Gastrocnemius medialis (tissue), 4 donors: ENCODE measurements at regions not wholly inside any gene's neighbourhood (a gene's known extent, or its start where the extent isn't known, plus 50 kb on each side); places are given as distances from the start of the nearest gene placed in this dataset.
"Not testable (repeated sequence)": the region's sequence is repeated elsewhere in the genome, so short reads cannot be mapped to it uniquely, and the experiment has no call there.

Experiments
- ATAC-seq, 2 donors: fragments of 150-250 bp; one replicate each; pipeline ENCODE4 v1.9.1; 2016
- DNase-seq, 2 donors: peaks; one replicate each; pipeline ENCODE4 v3.0.0-alpha.2; 2019
- H3K27ac ChIP-seq, 4 donors: fragments of 200-600 bp; sonication (generic); 1 replicate in 1 of 4; 2 replicates in 3 of 4; pipeline ENCODE4 v1.5.1; 2016 to 2018; ENCODE audit warnings: mild to moderate bottlenecking in 2 of 4, moderate library complexity in 1 of 4
- H3K27me3 ChIP-seq, 3 donors: fragments of 200-600 bp; sonication (generic) in 2 of 3; 1 replicate in 1 of 3; 2 replicates in 2 of 3; pipeline versions ENCODE4 v1.5.1 to v1.6.0; 2016 to 2019; ENCODE audit warnings: mild to moderate bottlenecking in 1 of 3, moderate library complexity in 1 of 3
- H3K36me3 ChIP-seq, 2 donors: fragments of 200-600 bp; sonication (generic) in 1 of 2; one replicate each; pipeline ENCODE4 v1.5.1; 2017 to 2018
- H3K4me1 ChIP-seq, 2 donors: fragments of 200-600 bp; sonication (generic) in 1 of 2; one replicate each; pipeline ENCODE4 v1.5.1; 2016 to 2017; ENCODE audit warnings: mild to moderate bottlenecking in 2 of 2
- H3K4me3 ChIP-seq, 4 donors: fragments of 200-600 bp; sonication (generic) in 3 of 4; 1 replicate in 1 of 4; 2 replicates in 3 of 4; pipeline ENCODE4 v1.5.1; 2016 to 2019; ENCODE audit warnings: mild to moderate bottlenecking in 2 of 4
- H3K9me3 ChIP-seq, 3 donors: fragments of 200-600 bp; sonication (generic) in 2 of 3; 1 replicate in 1 of 3; 2 replicates in 2 of 3; pipeline ENCODE4 v1.5.1; 2016 to 2019
- POLR2A ChIP-seq, 2 donors: fragments of 450-650 bp; IDR thresholded peaks; one replicate each; pipeline ENCODE4 v1.6.1; 2017; ENCODE audit warnings: antibody characterized with exemption in 2 of 2, mild to moderate bottlenecking in 2 of 2, moderate library complexity in 2 of 2
- in situ Hi-C, 4 donors: fragments of 200-750 bp; cut with MboI; loops; one replicate each; pipeline versions ENCODE4 v1.15.0 to v1.8.0; 2017; ENCODE audit warnings: low sequenced_read_pairs in 4 of 4
- intact Hi-C: fragments of 100-400 bp; cut with DNase I; formaldehyde crosslinking; loops from one replicate; pipeline ENCODE4 v1.15.1; 2023; ENCODE audit warnings: low total_unique reads
- TF ChIP-seq, protein P1 (sequence below), 5 experiments: fragments of 450-650 bp in 3 of 5; fragments of 200-600 bp in 2 of 5; sonication (generic) in 2 of 5; IDR thresholded peaks in 4 of 5; conservative IDR thresholded peaks in 1 of 5; 1 replicate in 4 of 5; 2 replicates in 1 of 5; pipeline ENCODE4 v1.5.1; 2016 to 2019; ENCODE audit warnings: antibody characterized with exemption in 5 of 5, mild to moderate bottlenecking in 3 of 5, moderate library complexity in 3 of 5

DNA sequence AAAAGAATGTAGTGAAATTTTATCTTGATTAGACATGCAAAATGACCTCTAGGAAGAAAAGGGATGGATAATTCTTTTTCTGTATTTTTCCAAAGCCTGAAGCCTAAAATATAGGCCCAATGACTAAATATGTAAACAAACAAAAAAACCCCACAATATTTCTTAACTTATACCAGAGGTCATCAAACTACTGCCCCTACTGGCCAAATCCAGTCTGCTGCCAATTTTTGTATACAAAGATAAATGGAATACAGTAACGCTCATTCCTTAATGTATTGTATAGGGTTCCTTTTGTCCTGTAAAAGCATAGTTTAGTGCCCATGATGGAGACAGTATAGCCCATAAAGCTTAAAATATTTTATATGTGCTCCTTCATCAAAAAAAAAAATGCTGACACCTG lies 145.7 kb upstream of the ALG10 start:
- no peak overlapping the region for H3K27ac ChIP-seq
- no peak overlapping the region for H3K4me3 ChIP-seq
- no peaks in the 10 kb centered on the region for H3K27me3 ChIP-seq
- DNase-seq (no peak), ATAC-seq (no peak)
- no peak for TF ChIP-seq POLR2A (IDR thresholded peaks at IDR 0.05)
- TF ChIP-seq, protein P1, sequence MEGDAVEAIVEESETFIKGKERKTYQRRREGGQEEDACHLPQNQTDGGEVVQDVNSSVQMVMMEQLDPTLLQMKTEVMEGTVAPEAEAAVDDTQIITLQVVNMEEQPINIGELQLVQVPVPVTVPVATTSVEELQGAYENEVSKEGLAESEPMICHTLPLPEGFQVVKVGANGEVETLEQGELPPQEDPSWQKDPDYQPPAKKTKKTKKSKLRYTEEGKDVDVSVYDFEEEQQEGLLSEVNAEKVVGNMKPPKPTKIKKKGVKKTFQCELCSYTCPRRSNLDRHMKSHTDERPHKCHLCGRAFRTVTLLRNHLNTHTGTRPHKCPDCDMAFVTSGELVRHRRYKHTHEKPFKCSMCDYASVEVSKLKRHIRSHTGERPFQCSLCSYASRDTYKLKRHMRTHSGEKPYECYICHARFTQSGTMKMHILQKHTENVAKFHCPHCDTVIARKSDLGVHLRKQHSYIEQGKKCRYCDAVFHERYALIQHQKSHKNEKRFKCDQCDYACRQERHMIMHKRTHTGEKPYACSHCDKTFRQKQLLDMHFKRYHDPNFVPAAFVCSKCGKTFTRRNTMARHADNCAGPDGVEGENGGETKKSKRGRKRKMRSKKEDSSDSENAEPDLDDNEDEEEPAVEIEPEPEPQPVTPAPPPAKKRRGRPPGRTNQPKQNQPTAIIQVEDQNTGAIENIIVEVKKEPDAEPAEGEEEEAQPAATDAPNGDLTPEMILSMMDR (IDR thresholded peaks at IDR 0.05 in 4 of 5, conservative IDR thresholded peaks at IDR 0.05 in 1 of 5), result no peak
- no peaks in the 10 kb centered on the region for H3K36me3 ChIP-seq
- intact Hi-C loops (no loop called here), in situ Hi-C loops (no loop called here)
- no peaks in the 10 kb centered on the region for H3K9me3 ChIP-seq
- no peaks in the 10 kb centered on the region for H3K4me1 ChIP-seq

DNA sequence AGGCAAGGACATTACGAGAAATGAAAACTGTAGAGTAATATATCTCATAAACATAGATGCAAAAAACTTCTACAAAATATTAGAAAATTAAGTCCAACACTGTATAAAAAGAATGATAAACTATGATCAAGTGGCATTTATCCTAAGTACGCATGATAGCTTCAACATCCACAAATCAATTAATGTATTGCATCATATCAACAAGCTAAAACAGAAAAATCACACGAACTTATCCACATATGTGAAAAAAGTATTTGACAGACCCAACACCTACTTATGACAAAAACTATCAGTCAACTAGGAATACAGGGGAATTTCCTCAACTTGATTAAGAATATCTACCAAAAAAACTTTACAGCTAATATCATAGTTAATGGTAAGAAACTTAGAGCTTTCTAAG lies 129.9 kb upstream of the ALG10 start:
- Histone ChIP-seq H3K4me1 (no peaks in the 10 kb centered on the region), H3K9me3 (no peaks in the 10 kb centered on the region), H3K36me3 (no peaks in the 10 kb centered on the region), H3K27me3 (no peaks in the 10 kb centered on the region), H3K4me3 (no peak overlapping the region), H3K27ac (no peak overlapping the region)
- intact Hi-C loops (no loop called here), in situ Hi-C loops (no loop called here)
- ATAC-seq (no peak), DNase-seq (no peak)
- TF ChIP-seq, protein P1 (IDR thresholded peaks at IDR 0.05 in 4 of 5, conservative IDR thresholded peaks at IDR 0.05 in 1 of 5), result no peak
- no peak for TF ChIP-seq POLR2A (IDR thresholded peaks at IDR 0.05)

DNA sequence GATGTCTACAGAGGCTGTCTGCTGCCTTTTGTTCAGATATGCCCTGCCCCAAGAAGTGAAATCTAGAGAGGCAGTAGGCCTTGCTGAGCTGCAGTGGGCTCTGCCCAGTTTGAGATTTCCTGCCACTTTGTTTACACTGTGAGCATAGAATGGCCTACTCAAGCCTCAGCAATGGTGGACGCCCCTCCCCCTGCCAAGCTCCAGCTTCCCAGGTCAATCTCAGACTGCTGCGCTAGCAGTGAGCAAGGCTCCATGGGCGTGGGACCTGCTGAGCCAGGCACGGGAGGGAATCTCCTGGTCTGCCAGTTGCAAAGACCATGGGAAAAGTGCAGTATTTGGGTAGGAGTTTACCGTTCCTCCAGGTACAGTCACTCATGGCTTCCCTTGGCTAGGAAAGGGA lies 101.8 kb upstream of the ALG10 start:
- intact Hi-C loops, ATAC-seq, H3K36me3 ChIP-seq, H3K27me3 ChIP-seq, DNase-seq, H3K4me3 ChIP-seq, H3K4me1 ChIP-seq, H3K27ac ChIP-seq, H3K9me3 ChIP-seq, in situ Hi-C loops: not testable (repeated sequence)

DNA sequence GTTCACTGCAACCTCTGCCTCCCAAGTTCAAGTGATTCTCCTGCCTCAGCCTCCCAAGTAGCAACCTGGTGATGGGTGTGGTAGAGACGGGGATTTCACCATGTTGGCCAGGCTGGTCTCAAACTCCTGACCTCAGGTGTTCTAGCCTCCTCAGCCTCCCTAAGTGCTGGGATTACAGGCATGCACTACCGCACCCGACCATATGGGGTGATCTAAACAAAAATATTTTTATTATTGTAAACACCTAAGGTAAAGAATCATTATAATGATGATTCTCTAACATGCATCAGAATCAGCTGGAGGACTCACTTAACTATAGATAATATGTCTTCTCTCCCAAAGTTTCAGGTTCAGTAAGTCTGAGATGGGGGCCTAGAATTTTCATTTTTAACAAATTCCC lies 96.2 kb upstream of the ALG10 start:
- no peak for ATAC-seq
- Histone ChIP-seq H3K4me3 (no peak overlapping the region), H3K27ac (no peak overlapping the region), H3K27me3 (no peaks in the 10 kb centered on the region), H3K36me3 (no peaks in the 10 kb centered on the region), H3K9me3 (no peaks in the 10 kb centered on the region), H3K4me1 (no peaks in the 10 kb centered on the region)
- DNase-seq, result no peak
- in situ Hi-C loops, result no loop called here
- TF ChIP-seq, protein P1 (IDR thresholded peaks at IDR 0.05 in 4 of 5, conservative IDR thresholded peaks at IDR 0.05 in 1 of 5), result no peak
- no peak for TF ChIP-seq POLR2A (IDR thresholded peaks at IDR 0.05)
- intact Hi-C loops, result no loop called here

DNA sequence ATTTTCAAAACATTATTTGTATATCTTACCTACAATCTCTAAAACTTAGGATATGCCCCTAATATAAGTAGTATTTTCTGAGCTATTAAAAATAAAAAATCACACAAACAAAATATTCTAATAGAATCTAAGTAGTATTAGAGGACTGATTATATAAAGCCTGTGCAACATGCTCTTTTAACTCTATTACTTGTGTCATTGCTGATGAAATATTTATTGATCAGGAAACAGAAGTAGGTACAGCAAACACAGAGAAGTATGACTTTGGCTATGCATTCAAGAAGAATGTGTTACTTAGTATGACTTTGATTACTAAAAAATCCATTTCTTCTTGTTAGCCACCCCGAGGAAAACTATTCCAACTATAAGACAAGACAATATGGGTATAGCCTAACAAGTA lies 84.6 kb upstream of the ALG10 start:
- H3K4me1 ChIP-seq, intact Hi-C loops, in situ Hi-C loops, H3K4me3 ChIP-seq, H3K27ac ChIP-seq, H3K27me3 ChIP-seq, H3K9me3 ChIP-seq, DNase-seq, H3K36me3 ChIP-seq, ATAC-seq: not testable (repeated sequence)

DNA sequence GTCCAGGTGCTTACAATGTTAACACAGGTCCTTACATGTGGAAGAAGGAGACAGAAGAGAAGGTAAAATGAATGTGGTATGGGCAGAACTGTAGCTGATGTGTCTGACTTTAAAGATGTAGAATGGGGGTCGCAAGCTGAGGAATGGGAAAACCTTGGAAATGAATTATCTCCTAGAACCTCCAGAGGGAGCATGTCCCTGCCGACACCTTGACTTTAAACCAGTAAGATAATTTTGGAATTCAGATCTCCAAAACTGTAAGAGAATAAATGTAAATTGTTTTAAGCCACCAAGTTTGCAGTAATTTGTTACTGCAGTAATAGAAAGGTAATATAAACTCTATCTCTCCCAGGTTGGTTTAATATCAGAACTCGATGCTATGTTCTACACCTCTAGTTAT lies 80.1 kb upstream of the ALG10 start:
- DNase-seq, result no peak
- H3K4me3 ChIP-seq, result no peak overlapping the region
- no peaks in the 10 kb centered on the region for H3K36me3 ChIP-seq
- H3K4me1 ChIP-seq, result no peaks in the 10 kb centered on the region
- ATAC-seq, result no peak
- no peak overlapping the region for H3K27ac ChIP-seq
- in situ Hi-C loops, result no loop called here
- no peaks in the 10 kb centered on the region for H3K9me3 ChIP-seq
- H3K27me3 ChIP-seq, result no peaks in the 10 kb centered on the region
- no peak for TF ChIP-seq POLR2A (IDR thresholded peaks at IDR 0.05)
- TF ChIP-seq, protein P1 (IDR thresholded peaks at IDR 0.05 in 4 of 5, conservative IDR thresholded peaks at IDR 0.05 in 1 of 5), result no peak
- intact Hi-C loops, result no loop called here
